CD14-positive monocyte (primary cell): ENCODE measurements at regions not wholly inside any gene's neighbourhood (a gene's known extent, or its start where the extent isn't known, plus 50 kb on each side); places are given as distances from the start of the nearest gene placed in this dataset.

ENCODE experiments used
- DNase-seq, 3 donors: peaks; one replicate each; pipeline ENCODE4 v3.0.0-alpha.2; 2011 to 2022
- H2AFZ ChIP-seq: 2 replicates; pipeline ENCODE4 v1.6.0; 2012; ENCODE audit warnings: mild to moderate bottlenecking, low read depth, low read length, inconsistent platforms; ENCODE audit not compliant: insufficient read depth, poor library complexity, severe bottlenecking
- H3K27ac ChIP-seq, 2 donors: 1 replicate in 1 of 2; 2 replicates in 1 of 2; pipeline ENCODE4 v1.5.1; 2012 to 2013; ENCODE audit warnings: low read length in 2 of 2, control low read depth in 1 of 2, inconsistent platforms in 1 of 2, low read depth in 1 of 2, mild to moderate bottlenecking in 1 of 2
- H3K27me3 ChIP-seq, 2 donors: one replicate each; pipeline versions ENCODE4 v1.6.0 to v1.6.1; 2011 to 2013; ENCODE audit warnings: low read length in 2 of 2; ENCODE audit not compliant: control insufficient read depth in 2 of 2, insufficient read depth in 2 of 2
- H3K36me3 ChIP-seq, 2 donors: replicated peaks in 1 of 2; 1 replicate in 1 of 2; 2 replicates in 1 of 2; pipeline versions ENCODE4 v1.5.1 to v1.6.1; 2012 to 2013; ENCODE audit warnings: low read length in 2 of 2, control low read depth in 1 of 2, inconsistent platforms in 1 of 2, mild to moderate bottlenecking in 1 of 2; ENCODE audit not compliant: insufficient read depth in 2 of 2, control insufficient read depth in 1 of 2
- H3K4me1 ChIP-seq, 2 donors: 1 replicate in 1 of 2; 2 replicates in 1 of 2; pipeline versions ENCODE4 v1.5.1 to v1.6.1; 2012 to 2013; ENCODE audit warnings: low read length in 2 of 2, control low read depth in 1 of 2, inconsistent platforms in 1 of 2, mild to moderate bottlenecking in 1 of 2, moderate library complexity in 1 of 2; ENCODE audit not compliant: insufficient read depth in 2 of 2, control insufficient read depth in 1 of 2
- H3K4me2 ChIP-seq: replicated peaks from 2 replicates; pipeline ENCODE3; 2012; ENCODE audit warnings: low read length, moderate library complexity, mild to moderate bottlenecking; ENCODE audit not compliant: poor library complexity, severe bottlenecking; ENCODE audit errors: extremely low read depth
- H3K4me3 ChIP-seq, 3 experiments: fragments of 200-600 bp in 1 of 3; sonication (generic) in 1 of 3; replicated peaks in 1 of 3; 1 replicate in 2 of 3; 2 replicates in 1 of 3; pipeline ENCODE4 v1.5.1; 2011 to 2013; ENCODE audit warnings: low read length in 3 of 3, mild to moderate bottlenecking in 3 of 3, control low read depth in 2 of 3, low read depth in 2 of 3, inconsistent platforms in 1 of 3, moderate library complexity in 1 of 3
- H3K79me2 ChIP-seq: 2 replicates; pipeline ENCODE4 v1.6.0; 2012; ENCODE audit warnings: mild to moderate bottlenecking, control low read depth, inconsistent platforms, low read length, moderate library complexity; ENCODE audit not compliant: insufficient read depth
- H3K9ac ChIP-seq: 2 replicates; pipeline ENCODE4 v1.6.0; 2017; ENCODE audit warnings: low read length, mild to moderate bottlenecking; ENCODE audit not compliant: insufficient read depth, poor library complexity, severe bottlenecking
- H3K9me3 ChIP-seq, 2 donors: replicated peaks in 1 of 2; 1 replicate in 1 of 2; 2 replicates in 1 of 2; pipeline versions ENCODE4 v1.5.1 to v1.6.1; 2012 to 2013; ENCODE audit warnings: low read length in 2 of 2, control low read depth in 1 of 2; ENCODE audit not compliant: control insufficient read depth in 1 of 2, insufficient read depth in 1 of 2
- H4K20me1 ChIP-seq: 2 replicates; pipeline ENCODE4 v1.6.0; 2012; ENCODE audit warnings: mild to moderate bottlenecking, low read length, control low read depth, moderate library complexity; ENCODE audit not compliant: insufficient read depth
- H3K27ac Mint-ChIP-seq, 7 donors: one replicate each; pipeline ENCODE4 v1.8.0; 2020; ENCODE audit warnings: mild to moderate bottlenecking in 7 of 7, mixed read lengths in 7 of 7, moderate library complexity in 6 of 7, inconsistent platforms in 2 of 7
- H3K27me3 Mint-ChIP-seq, 3 donors: one replicate each; pipeline ENCODE4 v1.8.0; 2021 to 2022; ENCODE audit warnings: low read depth in 3 of 3, mild to moderate bottlenecking in 3 of 3, mixed read lengths in 3 of 3, moderate library complexity in 3 of 3, inconsistent platforms in 1 of 3
- H3K36me3 Mint-ChIP-seq, 2 donors: one replicate each; pipeline ENCODE4 v1.8.0; 2020; ENCODE audit warnings: mixed read lengths in 2 of 2, inconsistent platforms in 1 of 2, mild to moderate bottlenecking in 1 of 2
- H3K4me1 Mint-ChIP-seq: one replicate; pipeline ENCODE4 v1.8.0; 2020; ENCODE audit warnings: mild to moderate bottlenecking, mixed read lengths
- H3K4me3 Mint-ChIP-seq, 2 donors: one replicate each; pipeline ENCODE4 v1.8.0; 2020; ENCODE audit warnings: mild to moderate bottlenecking in 2 of 2, mixed read lengths in 2 of 2, moderate library complexity in 1 of 2
- H3K9me3 Mint-ChIP-seq, 7 donors: one replicate each; pipeline ENCODE4 v1.8.0; 2020 to 2022; ENCODE audit warnings: mixed read lengths in 7 of 7, mild to moderate bottlenecking in 6 of 7, moderate library complexity in 6 of 7, inconsistent platforms in 2 of 7
- CTCF ChIP-seq: fragments of 200-600 bp; IDR thresholded peaks from one replicate; pipeline ENCODE4 v1.8.0; 2022; ENCODE audit warnings: antibody characterized with exemption, mild to moderate bottlenecking
- WGBS: methylation state at CpG from one replicate; pipeline ENCODE4 v1.1.5; 2013; ENCODE audit warnings: missing lambda C conversion rate; ENCODE audit not compliant: insufficient coverage; 5-methylcytosine and 5-hydroxymethylcytosine counted together
- intact Hi-C, 2 donors: fragments of 100-400 bp; cut with micrococcal nuclease; formaldehyde crosslinking; loops; one replicate each; pipeline versions ENCODE4 v1.15.0 to v1.15.1; 2023

GRCh38 chr10:8312079-8312478, 257.6 kb downstream of the GATA3 start:
- Mint-ChIP-seq H3K27me3 (peaks cover 0 to 5% (median 2%) of the 10 kb centered on the region in 3 donors), H3K4me3 (no peak overlapping the region), H3K4me1 (no peaks in the 10 kb centered on the region), H3K9me3 (peaks cover 0 to 7% (median 1%) of the 10 kb centered on the region in 7 donors), H3K36me3 (no peaks in the 10 kb centered on the region), H3K27ac (no peak overlapping the region)
- no peak overlapping the region for H2AFZ ChIP-seq
- no peak overlapping the region for H3K4me2 ChIP-seq
- H3K4me1 ChIP-seq = no peaks in the 10 kb centered on the region
- intact Hi-C loops = no loop called here
- no peaks in the 10 kb centered on the region for H3K9me3 ChIP-seq
- H3K9ac ChIP-seq = no peak overlapping the region
- H3K4me3 ChIP-seq = no peak overlapping the region
- H4K20me1 ChIP-seq = no peaks in the 10 kb centered on the region
- H3K27ac ChIP-seq = no peak overlapping the region
- WGBS = no CpG with 5 or more reads among the region's 3 CpGs
- DNase-seq = no peak
- H3K36me3 ChIP-seq = no peaks in the 10 kb centered on the region
- H3K27me3 ChIP-seq = no peaks in the 10 kb centered on the region
- TF ChIP-seq CTCF = no peak
- H3K79me2 ChIP-seq = no peaks in the 10 kb centered on the region

GRCh38 chr10:8312781-8313180, 258.3 kb downstream of the GATA3 start:
- H3K9ac ChIP-seq = no peak overlapping the region
- no peak for DNase-seq
- Mint-ChIP-seq H3K4me1 (no peaks in the 10 kb centered on the region), H3K27ac (no peak overlapping the region), H3K4me3 (peak overlapping the region in 1 of 2 donors; percentile 3), H3K9me3 (peaks cover 0 to 7% (median 1%) of the 10 kb centered on the region in 7 donors), H3K36me3 (no peaks in the 10 kb centered on the region), H3K27me3 (peaks cover 0 to 5% (median 2%) of the 10 kb centered on the region in 3 donors)
- no peaks in the 10 kb centered on the region for H3K27me3 ChIP-seq
- no peaks in the 10 kb centered on the region for H3K4me1 ChIP-seq
- no peak for TF ChIP-seq CTCF
- intact Hi-C loops = no loop called here
- no peaks in the 10 kb centered on the region for H4K20me1 ChIP-seq
- no peak overlapping the region for H2AFZ ChIP-seq
- no peak overlapping the region for H3K27ac ChIP-seq
- no peaks in the 10 kb centered on the region for H3K36me3 ChIP-seq
- H3K9me3 ChIP-seq = no peaks in the 10 kb centered on the region
- WGBS = 83% methylated on average over 8 of the region's 9 CpGs
- no peaks in the 10 kb centered on the region for H3K79me2 ChIP-seq
- H3K4me3 ChIP-seq = no peak overlapping the region
- H3K4me2 ChIP-seq = no peak overlapping the region
